Lung (tissue), 11 donors: ENCODE measurements at regions not wholly inside any gene's neighbourhood (a gene's known extent, or its start where the extent isn't known, plus 50 kb on each side); places are given as distances from the start of the nearest gene placed in this dataset.

ENCODE experiments used
- ATAC-seq: fragments of 200-7000 bp; cut with Tn5 transposase; one replicate; pipeline ENCODE4 v1.9.1; 2020; ENCODE audit warnings: moderate number of reproducible peaks; ENCODE audit not compliant: insufficient read depth, low FRiP score
- DNase-seq, 3 donors: peaks; one replicate each; pipeline ENCODE4 v3.0.0-alpha.2; 2013 to 2017
- H3K27ac ChIP-seq, 2 donors: one replicate each; pipeline ENCODE4 v1.5.1; 2013; ENCODE audit warnings: mild to moderate bottlenecking in 2 of 2, moderate library complexity in 2 of 2, control low read depth in 1 of 2, inconsistent platforms in 1 of 2, low read depth in 1 of 2, low read length in 1 of 2
- H3K27me3 ChIP-seq, 3 donors: one replicate each; pipeline ENCODE4 v1.5.1; 2013; ENCODE audit warnings: low read length in 2 of 3; ENCODE audit not compliant: control insufficient read depth in 3 of 3, insufficient read depth in 3 of 3
- H3K36me3 ChIP-seq, 4 donors: one replicate each; pipeline ENCODE4 v1.5.1; 2013; ENCODE audit warnings: low read length in 4 of 4, mild to moderate bottlenecking in 1 of 4, moderate library complexity in 1 of 4; ENCODE audit not compliant: control insufficient read depth in 4 of 4, insufficient read depth in 4 of 4
- H3K4me1 ChIP-seq, 5 donors: one replicate each; pipeline ENCODE4 v1.5.1; 2013; ENCODE audit warnings: low read length in 5 of 5, mild to moderate bottlenecking in 2 of 5, moderate library complexity in 1 of 5; ENCODE audit not compliant: control insufficient read depth in 5 of 5, insufficient read depth in 5 of 5
- H3K4me3 ChIP-seq: one replicate; pipeline ENCODE4 v1.5.1; 2013; ENCODE audit warnings: mild to moderate bottlenecking, control low read depth, moderate library complexity
- H3K9ac ChIP-seq, 2 donors: one replicate each; pipeline ENCODE4 v1.5.1; 2013; ENCODE audit warnings: low read length in 2 of 2, control low read depth in 1 of 2; ENCODE audit not compliant: insufficient read depth in 1 of 2
- H3K9me3 ChIP-seq, 4 donors: one replicate each; pipeline ENCODE4 v1.5.1; 2013; ENCODE audit warnings: low read length in 3 of 4, mild to moderate bottlenecking in 1 of 4, moderate library complexity in 1 of 4; ENCODE audit not compliant: control insufficient read depth in 4 of 4, insufficient read depth in 3 of 4
- CTCF ChIP-seq: IDR thresholded peaks from 2 replicates; pipeline ENCODE4 v1.5.1; 2012; ENCODE audit warnings: mild to moderate bottlenecking; ENCODE audit errors: control extremely low read depth, extremely low read depth
- WGBS, 2 donors: extraction: QIAGEN DNeasy Blood & Tissue Kit; methylation state at CpG; one replicate each; pipeline ENCODE4 v1.1.7; 2013; 5-methylcytosine and 5-hydroxymethylcytosine counted together
- donor health status: control.
- donor health status: control.
- donor health status: Bipolar disorder and iron deficiency.
- donor health status: healthy.
- donor health status: DM: yes; HTN: yes; CAD: no.

GRCh38 chr2:14364471-14364870 lies 268.0 kb upstream of the LRATD1 start:
- no peak overlapping the region for H3K9ac ChIP-seq
- no peak for TF ChIP-seq CTCF
- H3K36me3 ChIP-seq: no peaks in the 10 kb centered on the region
- H3K9me3 ChIP-seq: peaks cover 0 to 7% (median 0%) of the 10 kb centered on the region in 4 donors
- H3K4me3 ChIP-seq: no peak overlapping the region
- H3K27me3 ChIP-seq: no peaks in the 10 kb centered on the region
- WGBS, 2 donors: 89 to 91% methylated on average over 8 of the region's 8 CpGs
- no peaks in the 10 kb centered on the region for H3K4me1 ChIP-seq
- DNase-seq (no peak), ATAC-seq (no peak)
- no peak overlapping the region for H3K27ac ChIP-seq

- WGBS, 2 donors: 14 to 25% methylated on average over 4 of the region's 4 CpGs
- DNase-seq (peak in 1 of 3 donors; percentile 7), ATAC-seq (no peak)
- no peak for TF ChIP-seq CTCF
- Histone ChIP-seq H3K4me3 (no peak overlapping the region), H3K4me1 (no peaks in the 10 kb centered on the region), H3K9ac (no peak overlapping the region), H3K36me3 (no peaks in the 10 kb centered on the region), H3K9me3 (no peaks in the 10 kb centered on the region), H3K27me3 (no peaks in the 10 kb centered on the region), H3K27ac (no peak overlapping the region)
These were observed 247.5 kb upstream of the LRATD1 start for GRCh38 chr2:14385043-14385442.

GRCh38 chr2:14387332-14387731 lies 245.2 kb upstream of the LRATD1 start:
- no peaks in the 10 kb centered on the region for H3K36me3 ChIP-seq
- no peak overlapping the region for H3K9ac ChIP-seq
- 87 to 94% methylated on average over 4 of the region's 4 CpGs for WGBS, 2 donors
- no peaks in the 10 kb centered on the region for H3K9me3 ChIP-seq
- no peak overlapping the region for H3K27ac ChIP-seq
- no peak for ATAC-seq
- DNase-seq: no peak
- no peak overlapping the region for H3K4me3 ChIP-seq
- TF ChIP-seq CTCF: no peak
- H3K27me3 ChIP-seq: no peaks in the 10 kb centered on the region
- no peaks in the 10 kb centered on the region for H3K4me1 ChIP-seq

- DNase-seq (no peak), ATAC-seq (no peak)
- Histone ChIP-seq H3K9me3 (no peaks in the 10 kb centered on the region), H3K4me1 (no peaks in the 10 kb centered on the region), H3K27ac (no peak overlapping the region), H3K4me3 (no peak overlapping the region), H3K36me3 (no peaks in the 10 kb centered on the region), H3K27me3 (no peaks in the 10 kb centered on the region), H3K9ac (no peak overlapping the region)
- 93 to 95% methylated on average over 2 of the region's 2 CpGs for WGBS, 2 donors
- TF ChIP-seq CTCF: no peak
These were observed 243.8 kb upstream of the LRATD1 start for GRCh38 chr2:14388724-14389123.
